EL (cell line): ENCODE measurements at regions not wholly inside any gene's neighbourhood (a gene's known extent, or its start where the extent isn't known, plus 50 kb on each side); places are given as distances from the start of the nearest gene placed in this dataset.

Experiments used
- DNase-seq: peaks from one replicate; pipeline ENCODE4 v3.0.0-alpha.2; 2016

DNA sequence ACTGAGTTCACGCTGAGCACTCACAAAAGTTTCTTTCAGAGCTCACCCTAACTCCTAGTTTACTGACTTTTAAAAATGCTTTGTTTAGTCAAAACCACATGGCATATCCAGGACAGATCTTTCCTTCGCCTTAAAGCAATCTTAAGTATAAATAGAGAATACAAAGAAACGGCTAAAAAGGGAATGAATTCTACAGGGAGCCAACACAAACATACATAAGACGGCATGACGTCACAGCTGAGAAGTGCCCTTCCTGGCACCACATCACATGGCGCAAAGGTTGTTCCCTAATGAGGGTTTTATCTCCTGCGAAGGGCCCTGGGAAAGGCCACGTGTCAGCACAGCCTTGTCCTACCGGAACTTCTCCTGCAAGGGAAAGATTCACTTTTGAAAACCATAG lies 141.3 kb downstream of the IRX1 start:
- DNase-seq: no peak

DNA sequence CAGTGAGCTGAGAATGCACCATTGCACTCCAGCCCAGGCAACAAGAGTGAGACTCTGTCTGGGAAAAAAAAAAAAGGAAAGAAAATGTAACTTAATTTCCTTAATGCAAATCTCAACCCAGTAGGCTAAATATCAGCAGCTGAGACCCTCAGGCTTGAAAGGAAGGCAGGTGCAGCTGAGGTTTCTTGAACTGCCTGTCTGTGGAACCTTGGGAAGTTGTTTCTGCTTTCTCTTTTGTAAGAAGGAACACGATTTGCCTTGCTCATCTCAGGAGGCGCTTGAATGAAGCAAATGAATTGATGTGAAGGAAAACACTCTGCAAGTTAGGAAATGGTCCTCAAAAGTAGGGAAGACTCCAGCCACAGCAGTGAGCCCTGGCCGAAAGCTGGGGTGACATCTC lies 143.3 kb downstream of the IRX1 start:
- no peak for DNase-seq

DNA sequence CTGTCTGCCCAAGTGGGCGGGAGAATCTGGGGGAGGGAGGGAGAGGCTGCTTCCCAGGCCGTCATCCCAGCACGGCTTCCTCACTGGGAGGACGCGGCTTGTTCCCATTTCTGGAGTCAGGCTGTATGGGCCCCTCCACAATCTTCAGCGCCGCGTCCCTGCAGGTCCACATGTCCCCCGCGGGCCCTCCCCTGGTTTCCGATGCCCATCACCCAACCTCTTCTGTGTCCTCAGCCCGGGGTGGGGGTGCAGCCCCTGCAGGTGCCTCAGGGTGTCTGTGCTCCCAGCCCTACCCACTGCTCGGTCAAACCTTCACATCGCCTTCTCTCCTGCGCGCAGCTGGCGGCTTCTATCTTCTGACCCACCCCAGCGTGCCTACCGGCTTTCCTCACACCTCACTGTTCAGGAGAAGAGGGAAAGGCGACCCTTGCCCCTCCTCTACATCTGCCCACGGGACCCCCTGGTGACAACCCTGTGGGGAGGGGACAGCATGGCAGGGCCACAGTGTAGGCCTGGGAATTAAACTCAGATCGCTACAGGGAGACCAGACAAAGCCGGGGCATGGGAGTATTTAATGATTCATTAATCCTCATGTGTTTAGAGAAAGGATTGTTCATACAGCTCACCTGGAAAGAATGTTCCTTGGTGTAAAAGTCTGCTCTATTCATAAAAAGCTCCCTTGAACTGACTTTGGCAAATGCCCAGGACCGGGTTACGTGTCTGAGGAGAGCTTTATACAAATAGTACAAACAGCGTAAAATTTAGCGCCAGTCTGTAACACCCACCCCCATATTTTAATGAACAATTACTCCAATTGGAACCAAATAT lies 145.1 kb downstream of the IRX1 start:
- DNase-seq: no peak

DNA sequence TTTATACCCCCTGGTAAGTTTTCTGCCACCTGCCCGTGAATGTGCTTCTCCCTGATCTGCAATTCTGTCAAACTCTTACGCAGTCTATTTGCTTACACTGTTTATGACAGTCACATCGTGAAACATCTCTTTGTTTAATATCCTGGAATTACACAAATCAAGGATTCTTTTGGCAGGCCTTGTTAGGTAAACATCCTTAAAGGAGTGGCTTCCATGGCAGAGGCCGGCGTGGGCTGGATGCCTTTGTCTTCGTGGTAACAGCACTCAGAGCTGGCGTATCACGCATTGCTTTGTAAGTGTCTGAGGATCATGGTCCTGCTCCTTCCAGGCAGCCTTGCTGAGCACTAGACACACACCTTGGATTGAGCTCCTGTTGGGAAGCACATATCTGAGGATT lies 145.7 kb downstream of the IRX1 start:
- no peak for DNase-seq

DNA sequence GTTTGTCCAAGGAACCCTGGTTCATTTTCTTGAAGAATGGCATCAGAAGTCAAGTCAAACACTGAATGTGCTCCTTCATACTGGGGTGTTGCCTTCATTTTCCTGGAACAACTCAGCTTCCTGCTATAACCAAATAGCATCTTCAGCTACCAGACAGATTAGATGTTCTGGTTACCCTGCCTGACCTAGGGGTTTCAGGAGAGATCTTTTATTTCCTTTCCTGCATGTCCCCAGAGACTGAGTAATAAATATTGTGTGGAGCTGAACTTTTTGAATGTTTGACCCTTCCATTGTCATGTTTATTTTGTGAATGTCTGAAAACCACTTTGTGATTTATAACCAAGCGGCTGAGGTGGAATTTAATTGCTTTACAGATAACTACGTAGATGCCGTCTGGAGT lies 147.1 kb downstream of the IRX1 start:
- no peak for DNase-seq

DNA sequence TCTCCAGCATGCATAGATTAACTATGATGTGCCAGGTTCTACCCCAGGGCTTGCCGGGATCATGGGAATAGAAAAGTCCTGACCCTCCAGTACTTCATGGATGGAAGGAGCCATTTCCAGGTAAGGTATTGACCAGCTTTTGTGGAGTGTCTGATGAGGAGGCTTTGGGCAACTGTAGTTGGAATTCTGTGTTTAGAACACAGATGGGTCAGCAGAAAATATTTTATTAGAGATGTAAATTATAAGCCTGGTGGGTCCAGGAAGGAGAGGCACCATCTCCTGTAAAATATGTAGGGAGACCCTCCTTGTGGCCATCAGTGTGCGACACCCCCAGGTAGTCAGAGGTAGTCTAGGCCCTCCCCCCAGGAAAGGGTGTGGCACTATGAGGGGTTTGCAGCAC lies 156.2 kb downstream of the IRX1 start:
- DNase-seq: no peak

DNA sequence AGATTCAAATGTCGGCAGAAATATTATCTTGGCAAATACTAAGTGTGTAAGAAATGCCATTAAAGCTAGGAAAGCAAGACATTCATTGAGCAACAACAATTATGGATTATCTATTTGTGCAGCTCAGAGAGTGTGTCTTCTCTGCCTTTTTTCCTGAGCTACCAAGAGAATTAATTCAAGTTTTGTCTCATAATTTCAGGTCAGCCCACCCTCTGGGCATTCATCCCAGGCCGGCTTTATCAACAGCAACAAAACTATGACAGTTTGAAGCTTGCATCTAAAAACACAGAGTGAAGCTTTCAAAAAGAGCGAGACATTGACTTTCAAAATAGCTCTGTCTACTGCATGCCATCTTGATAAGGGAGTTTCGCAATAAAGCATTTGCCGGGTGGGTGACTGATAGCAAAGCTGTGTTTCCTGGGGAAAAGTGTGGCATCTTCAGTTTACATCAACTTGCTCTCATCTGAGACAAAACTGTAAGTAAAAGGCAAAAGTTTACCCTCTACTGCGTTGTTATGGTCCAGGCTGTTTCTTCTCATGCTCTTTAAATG lies 182.4 kb downstream of the IRX1 start:
- no peak for DNase-seq

DNA sequence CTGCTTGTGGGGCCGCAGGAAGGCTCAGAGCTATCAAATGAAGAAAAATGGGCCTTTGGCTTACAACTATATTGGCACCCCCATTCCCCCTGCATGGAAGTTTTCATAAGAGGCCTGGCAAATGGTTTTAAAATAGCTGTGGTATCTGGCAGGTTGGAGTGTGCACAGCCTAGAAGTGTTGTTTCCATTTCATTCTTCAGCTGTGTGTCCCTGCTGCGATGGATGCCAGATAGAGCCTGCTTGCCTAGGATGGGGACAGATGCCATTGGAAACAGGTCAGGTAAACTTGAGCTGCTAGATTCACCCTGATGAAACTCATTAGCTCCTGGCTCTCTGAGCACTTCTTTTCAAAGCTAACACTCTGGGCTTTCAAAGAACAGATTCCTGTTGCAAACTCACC lies 183.3 kb downstream of the IRX1 start:
- no peak for DNase-seq

DNA sequence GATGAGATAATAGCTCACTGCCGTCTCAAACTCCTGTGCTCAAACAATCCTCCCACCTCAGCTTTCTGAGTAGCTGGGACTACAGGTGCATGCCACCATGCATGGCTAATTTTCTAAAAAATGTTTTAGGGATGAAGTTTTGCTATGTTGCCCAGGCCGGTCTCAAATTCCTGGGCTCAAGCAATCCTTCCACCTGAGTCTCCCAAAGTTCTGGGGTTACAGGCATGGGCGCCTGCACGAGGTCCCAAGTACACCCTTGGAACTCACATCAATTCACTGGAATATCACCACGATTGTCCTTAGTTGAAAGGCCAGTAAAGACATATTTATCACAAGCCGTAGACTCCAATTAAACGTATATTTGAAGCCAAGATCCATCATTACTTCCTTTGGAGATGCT lies 184.6 kb downstream of the IRX1 start:
- DNase-seq: no peak

DNA sequence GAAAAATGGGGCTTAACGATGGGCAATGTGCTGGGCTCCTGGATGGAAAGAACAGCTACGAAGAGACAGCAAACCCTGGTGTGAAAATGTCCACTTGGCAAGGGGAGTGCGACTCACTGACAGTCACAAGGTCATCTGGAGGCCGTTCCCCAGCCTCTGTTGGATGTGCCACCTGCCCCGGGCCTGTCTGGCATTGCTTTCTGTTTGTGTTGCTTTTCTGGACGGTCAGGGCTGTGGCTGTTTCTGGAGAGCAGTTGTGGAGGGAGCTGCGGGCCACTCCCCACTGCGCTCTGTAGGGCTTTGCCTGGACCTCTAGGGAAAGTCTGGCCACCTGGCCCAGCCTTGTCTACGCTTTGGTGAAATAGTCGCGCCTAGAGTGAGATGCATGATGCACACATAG lies 185.3 kb downstream of the IRX1 start:
- DNase-seq: no peak

DNA sequence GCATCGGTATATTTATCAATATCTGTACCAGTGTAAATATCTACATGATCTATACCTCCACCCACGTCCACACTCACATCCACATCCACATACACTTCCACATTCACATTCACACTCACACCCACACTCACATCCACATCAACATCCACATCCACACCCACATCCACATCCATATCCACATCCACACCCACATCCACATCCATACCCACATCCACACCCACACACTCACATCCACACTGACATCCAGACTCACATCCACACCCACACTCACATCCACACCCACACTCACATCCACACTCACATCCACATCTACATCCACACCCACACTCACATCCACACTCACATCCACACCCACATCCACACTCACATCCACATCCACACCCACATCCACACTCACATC lies 189.2 kb downstream of the IRX1 start:
- no peak for DNase-seq

DNA sequence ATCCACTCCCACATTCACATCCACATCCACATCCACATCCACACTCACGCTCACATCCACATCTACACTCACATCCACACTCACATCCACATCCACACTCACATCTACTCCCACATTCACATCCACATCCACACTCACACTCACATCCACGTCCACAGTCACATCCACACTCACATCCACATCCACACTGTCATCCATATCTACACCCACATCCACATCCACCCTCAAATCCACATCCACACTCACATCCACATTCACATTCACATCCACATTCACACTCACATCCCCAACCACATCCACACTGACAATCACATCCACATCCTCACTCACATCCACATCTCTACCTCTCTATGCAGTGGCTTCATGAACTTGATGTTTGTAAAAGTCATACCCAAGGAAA lies 190.5 kb downstream of the IRX1 start:
- no peak for DNase-seq

DNA sequence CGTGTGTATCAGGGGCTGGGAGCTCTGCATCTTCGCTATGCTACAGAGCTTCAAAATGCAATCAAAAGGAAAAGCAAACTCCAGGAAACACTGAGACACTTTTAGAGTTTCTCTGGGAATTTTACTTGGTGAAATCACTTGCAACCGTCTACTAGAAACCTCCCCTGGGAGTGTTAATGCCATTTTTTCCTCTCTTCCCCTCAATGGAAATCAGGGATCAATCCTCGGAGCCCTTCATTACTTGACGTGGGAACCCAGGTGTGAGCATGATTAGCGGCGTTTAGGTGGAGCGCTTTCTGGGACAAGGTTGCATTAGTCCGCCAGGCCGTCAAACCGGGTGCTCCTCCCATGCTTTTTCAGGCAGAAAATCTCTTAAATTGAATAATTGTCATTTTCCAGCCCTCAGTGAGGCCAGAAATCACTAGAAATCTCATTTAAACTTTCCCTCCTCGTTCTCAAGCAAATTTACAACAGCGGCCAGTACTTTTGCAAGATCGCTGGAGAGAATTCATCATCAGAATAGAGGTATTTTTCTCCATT lies 191.3 kb downstream of the IRX1 start:
- DNase-seq: no peak

DNA sequence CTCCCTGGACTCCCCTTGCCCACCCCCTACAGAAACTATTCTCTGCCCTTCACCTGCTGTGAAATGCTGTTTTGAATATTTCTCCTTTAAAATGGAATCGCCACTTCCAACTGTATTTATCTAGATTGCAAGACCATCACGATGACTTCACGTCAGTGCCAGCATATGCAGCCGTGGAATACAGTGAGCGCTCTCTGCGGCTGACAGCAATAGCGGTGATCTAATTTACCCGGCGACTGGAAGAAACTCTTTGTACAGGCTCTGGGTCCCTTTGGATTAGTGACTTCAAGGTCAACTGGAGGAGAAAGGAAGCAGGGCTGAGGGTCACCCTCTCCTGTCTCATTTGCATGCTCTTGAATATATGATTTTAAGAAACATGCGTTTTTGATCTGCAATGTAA lies 192.0 kb downstream of the IRX1 start:
- DNase-seq: no peak

DNA sequence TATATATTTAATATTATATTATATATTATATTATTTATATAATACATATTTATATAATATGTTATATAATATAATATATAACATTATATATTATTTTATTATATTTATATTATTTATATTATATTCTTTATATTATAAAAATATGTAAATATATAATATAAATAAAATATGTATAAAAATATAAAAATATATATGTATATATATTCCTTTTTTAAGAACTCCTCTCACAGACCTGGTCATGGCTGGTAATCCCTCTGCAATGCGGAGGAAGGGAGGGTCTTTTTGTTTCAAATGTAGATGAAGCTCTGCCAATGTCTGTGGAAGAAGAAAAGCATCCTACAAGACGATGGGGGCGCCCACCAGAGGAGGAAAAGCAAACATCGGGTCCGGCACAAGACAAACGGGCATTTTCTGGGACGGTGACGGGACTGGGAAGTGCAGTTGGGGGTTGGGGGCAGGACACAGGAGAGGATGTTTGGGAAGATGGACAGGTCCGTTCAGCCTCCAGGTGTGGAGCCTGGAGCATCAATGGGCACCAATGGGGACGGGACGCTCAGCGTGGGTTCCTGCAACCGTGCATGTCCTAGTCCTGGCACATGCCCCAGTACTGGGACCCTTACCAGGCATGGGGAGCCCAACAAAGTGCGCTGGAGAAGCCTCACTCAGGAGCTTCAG lies 194.0 kb downstream of the IRX1 start:
- no peak for DNase-seq

DNA sequence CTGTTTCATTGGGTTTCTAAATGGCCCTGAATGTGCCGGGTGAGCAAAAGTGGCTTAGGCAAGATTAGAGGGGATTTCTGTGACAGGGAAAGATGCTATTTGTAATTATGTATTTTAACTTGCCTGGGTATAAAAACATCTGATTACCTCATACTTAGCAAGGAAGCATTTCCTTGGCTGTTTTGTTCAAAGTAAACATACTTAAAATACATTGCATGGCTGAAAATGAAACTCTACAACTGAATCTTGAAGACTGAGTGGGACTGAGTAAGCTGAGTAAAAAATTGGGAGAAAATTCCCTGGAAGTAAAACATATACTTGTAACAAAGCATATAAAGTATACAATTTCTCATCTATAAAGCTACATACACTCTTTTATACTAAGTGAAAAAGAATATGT lies 197.5 kb downstream of the IRX1 start:
- no peak for DNase-seq

DNA sequence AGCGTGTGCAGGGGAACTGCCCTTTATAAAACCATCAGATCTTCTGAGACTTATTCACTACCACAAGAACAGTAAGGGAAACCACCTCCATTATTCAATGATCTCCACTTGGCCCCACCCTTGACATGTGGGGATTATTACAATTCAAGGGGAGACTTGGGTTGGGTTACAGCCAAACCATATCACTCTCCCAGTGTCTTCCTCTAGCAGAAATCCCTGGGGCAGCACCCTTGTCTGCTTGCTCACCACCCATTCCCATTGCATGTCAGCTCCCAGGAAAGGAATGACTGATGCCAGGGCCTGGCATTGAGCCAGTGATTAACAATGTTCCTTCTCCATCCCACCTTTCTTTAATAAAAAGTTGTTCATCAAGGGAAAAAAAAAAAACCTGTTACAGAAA lies 199.0 kb downstream of the IRX1 start:
- no peak for DNase-seq

DNA sequence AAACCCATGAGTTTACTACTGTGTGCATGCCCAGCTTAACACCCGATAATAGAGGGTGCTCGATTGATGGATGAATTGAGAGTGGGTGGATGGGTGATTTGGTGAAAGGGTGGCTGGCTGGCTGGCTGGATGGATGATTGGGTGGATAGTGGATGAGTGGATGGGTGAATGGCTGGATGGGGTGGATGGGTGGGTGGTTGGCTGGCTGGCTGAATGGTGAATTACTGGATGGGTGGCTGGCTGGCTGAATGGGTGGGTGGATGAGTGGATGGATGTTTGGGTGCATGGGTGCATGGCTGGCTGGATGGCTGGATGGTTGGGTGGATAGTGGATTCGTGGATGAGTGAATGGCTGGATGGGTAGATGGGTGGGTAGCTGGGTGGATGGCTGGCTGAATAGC lies 201.1 kb downstream of the IRX1 start:
- no peak for DNase-seq

DNA sequence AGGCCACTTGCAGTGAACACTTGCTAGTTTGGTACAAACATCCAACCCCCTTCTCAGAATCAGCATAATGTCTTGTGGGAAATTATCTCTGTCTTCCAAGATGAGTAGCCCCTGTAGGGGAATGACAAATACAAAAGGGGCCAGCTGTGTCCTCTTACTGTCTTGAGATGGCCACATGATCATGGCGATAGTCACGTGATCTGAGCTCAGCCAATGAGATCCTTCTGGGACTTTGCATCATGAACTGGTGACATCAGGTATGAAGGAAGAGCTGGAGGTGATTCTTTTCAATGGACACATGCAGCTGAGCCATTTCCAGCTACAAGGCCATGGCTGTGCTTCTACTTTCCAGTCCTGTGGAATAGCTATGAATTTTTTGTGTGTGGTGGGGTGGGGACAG lies 206.3 kb downstream of the IRX1 start:
- no peak for DNase-seq

DNA sequence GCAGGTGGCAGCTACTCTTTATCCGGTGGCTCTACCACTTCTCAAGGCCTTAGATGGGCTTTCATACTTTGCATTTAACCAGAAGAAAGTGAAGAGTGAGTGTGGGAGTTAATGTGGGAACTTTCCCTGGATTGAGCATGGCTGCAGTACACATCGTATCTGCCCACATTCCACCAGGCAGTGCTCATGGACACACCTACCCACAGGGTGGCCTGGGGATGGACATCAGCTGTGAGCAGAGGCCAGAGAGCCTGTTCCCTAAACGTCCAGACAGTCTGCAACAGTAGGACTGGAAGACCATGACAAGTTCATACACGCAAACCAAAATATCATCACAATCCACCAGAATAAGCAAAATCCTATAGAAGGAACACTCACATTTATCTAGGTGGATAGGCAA lies 213.8 kb downstream of the IRX1 start:
- no peak for DNase-seq

DNA sequence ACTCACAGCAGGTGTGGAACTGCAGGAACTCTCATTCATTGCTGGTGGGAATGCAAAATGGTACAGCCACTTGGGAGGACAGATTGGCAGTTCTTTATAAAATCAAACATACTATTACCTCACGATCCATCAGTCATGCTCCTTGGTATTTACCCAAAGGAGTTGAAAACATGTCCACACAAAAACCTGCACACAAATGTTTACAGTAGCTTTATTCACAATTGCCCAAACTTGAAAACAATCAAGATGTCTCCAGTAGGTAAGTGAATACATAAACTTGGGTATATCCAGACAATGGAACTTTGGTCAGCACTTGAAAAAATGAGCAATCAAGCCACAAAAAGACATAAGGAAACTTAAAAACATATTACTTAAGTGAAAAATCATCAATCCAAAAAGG lies 215.5 kb downstream of the IRX1 start:
- no peak for DNase-seq

DNA sequence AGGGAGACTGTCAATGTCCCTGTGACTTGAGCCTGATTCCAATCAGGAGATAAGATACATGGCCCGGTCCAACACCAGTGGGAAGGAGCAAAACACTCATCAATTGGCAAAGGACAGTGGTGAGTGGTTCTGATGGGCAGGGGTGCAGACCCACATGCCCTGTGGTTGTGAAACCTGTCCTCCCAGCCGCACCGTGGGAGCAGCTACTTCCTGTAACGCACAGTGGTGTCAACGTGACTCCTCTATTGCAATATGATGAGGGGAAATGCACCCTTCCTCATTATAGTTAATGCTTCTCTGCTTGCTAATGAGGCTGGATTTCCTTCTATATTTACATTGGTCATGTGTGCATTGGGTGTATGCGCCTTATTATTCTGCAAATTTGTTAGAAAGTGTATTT lies 223.0 kb downstream of the IRX1 start:
- DNase-seq: no peak

DNA sequence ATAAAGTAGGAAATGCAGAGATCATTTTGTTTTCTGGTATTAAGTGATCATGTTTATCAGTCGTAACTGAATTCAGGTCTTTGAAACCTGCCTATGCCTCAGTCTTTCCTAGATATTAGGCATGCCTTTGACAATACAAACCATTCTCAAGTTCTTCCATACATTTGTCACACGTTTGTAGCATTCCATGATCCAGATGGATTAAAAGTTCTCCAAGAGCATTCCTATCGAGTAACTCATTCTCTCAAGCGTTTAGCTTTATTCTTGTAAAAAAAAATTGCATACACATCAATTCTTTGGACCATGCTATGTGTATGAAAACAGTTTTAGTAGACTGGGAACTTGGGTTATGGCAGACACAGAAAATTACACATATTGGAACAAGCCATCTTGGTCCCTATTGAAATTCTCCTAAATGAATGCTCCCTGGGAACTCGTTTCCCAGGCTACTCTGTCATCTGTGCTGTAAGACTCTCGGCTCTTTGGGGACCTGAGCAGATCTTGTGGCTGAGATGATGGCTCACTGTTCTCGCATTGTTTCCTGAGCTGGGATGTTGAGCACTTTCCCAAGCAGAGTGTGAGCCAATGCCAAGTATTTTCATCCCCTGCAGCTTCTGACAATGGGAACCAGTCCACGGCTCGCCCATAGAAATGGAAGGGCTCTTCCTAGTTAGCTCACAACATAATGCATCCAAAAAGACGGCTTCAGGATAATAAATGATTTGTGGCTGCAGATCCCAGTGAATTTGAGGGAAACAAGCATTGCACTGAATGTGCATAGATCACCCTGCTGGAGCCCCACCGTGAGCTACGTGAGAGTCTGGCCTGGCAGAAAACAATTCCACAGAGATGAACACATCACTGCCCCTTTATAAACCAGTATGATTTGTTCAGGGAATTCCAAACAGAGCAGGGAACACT lies 230.2 kb downstream of the IRX1 start:
- no peak for DNase-seq
